ENCODE measurements at regions not wholly inside any gene's neighbourhood (a gene's known extent, or its start where the extent isn't known, plus 50 kb on each side); places are given as distances from the start of the nearest gene placed in this dataset.

GRCh38 chr3:55331524-55331923 lies 155.6 kb downstream of the WNT5A start:
- Histone ChIP-seq H2AK5ac (ENCODE audit: low read depth, low read length) (no peak overlapping the region), H3K36me3 (replicated peaks in 1 of 2; ENCODE audit: control insufficient read depth in 2 of 2, insufficient read depth in 2 of 2, low read length in 2 of 2) (no peaks in the 10 kb centered on the region), H3K23ac (ENCODE audit: low read depth, low read length, poor library complexity) (no peak overlapping the region), H2BK5ac (ENCODE audit: low read length) (no peak overlapping the region), H2BK15ac (ENCODE audit: low read length) (no peak overlapping the region), H3K27ac (replicated peaks; ENCODE audit: low read length) (no peak overlapping the region), H3K4ac (ENCODE audit: low read length) (no peak overlapping the region), H3K79me1 (ENCODE audit: low read depth, low read length) (no peaks in the 10 kb centered on the region), H2AFZ (ENCODE audit: low read length) (no peak overlapping the region), H2BK120ac (ENCODE audit: low read depth, low read length) (no peak overlapping the region), H3K9ac (ENCODE audit: low read depth, low read length, poor library complexity) (no peak overlapping the region), H3K14ac (ENCODE audit: low read length) (no peak overlapping the region), H4K91ac (ENCODE audit: low read depth, low read length, poor library complexity) (no peak overlapping the region), H2BK12ac (ENCODE audit: low read length) (no peak overlapping the region), H3K18ac (ENCODE audit: low read length) (no peak overlapping the region), H3K4me3 (ENCODE audit: low read length in 2 of 2) (no peak overlapping the region), H3K27me3 (ENCODE audit: control insufficient read depth in 3 of 3, insufficient read depth in 3 of 3, low read depth in 1 of 3, low read length in 3 of 3) (no peaks in the 10 kb centered on the region), H3K4me2 (ENCODE audit: insufficient read depth, low read length, poor library complexity, severe bottlenecking) (no peak overlapping the region), H3K4me1 (ENCODE audit: control insufficient read depth in 2 of 2, insufficient read depth in 1 of 2, low read depth in 1 of 2, low read length in 2 of 2) (no peaks in the 10 kb centered on the region), H4K8ac (ENCODE audit: low read depth, low read length) (no peak overlapping the region), H3K9me3 (replicated peaks in 1 of 2; ENCODE audit: control insufficient read depth in 2 of 2, insufficient read depth in 1 of 2, low read depth in 1 of 2, low read length in 2 of 2) (no peaks in the 10 kb centered on the region)
- no peak for DNase-seq (ENCODE audit: low spot score)
- whole genome bisulfite sequencing, 2 donors (ENCODE audit: extremely low coverage in 2 of 2, insufficient read length in 2 of 2, insufficient replicate concordance in 1 of 2): no CpG with 5 or more reads among the region's 2 CpGs

- Histone ChIP-seq H3K79me1 (ENCODE audit: low read depth, low read length) (no peaks in the 10 kb centered on the region), H3K4me3 (ENCODE audit: low read length in 2 of 2) (no peak overlapping the region), H2BK12ac (ENCODE audit: low read length) (no peak overlapping the region), H3K18ac (ENCODE audit: low read length) (no peak overlapping the region), H3K9ac (ENCODE audit: low read depth, low read length, poor library complexity) (no peak overlapping the region), H4K8ac (ENCODE audit: low read depth, low read length) (no peak overlapping the region), H3K4ac (ENCODE audit: low read length) (no peak overlapping the region), H2BK120ac (ENCODE audit: low read depth, low read length) (no peak overlapping the region), H3K4me1 (ENCODE audit: control insufficient read depth in 2 of 2, insufficient read depth in 1 of 2, low read depth in 1 of 2, low read length in 2 of 2) (no peaks in the 10 kb centered on the region), H3K27ac (replicated peaks; ENCODE audit: low read length) (no peak overlapping the region), H2BK5ac (ENCODE audit: low read length) (no peak overlapping the region), H3K9me3 (replicated peaks in 1 of 2; ENCODE audit: control insufficient read depth in 2 of 2, insufficient read depth in 1 of 2, low read depth in 1 of 2, low read length in 2 of 2) (no peaks in the 10 kb centered on the region), H3K23ac (ENCODE audit: low read depth, low read length, poor library complexity) (no peak overlapping the region), H3K4me2 (ENCODE audit: insufficient read depth, low read length, poor library complexity, severe bottlenecking) (no peak overlapping the region), H2AK5ac (ENCODE audit: low read depth, low read length) (no peak overlapping the region), H3K27me3 (ENCODE audit: control insufficient read depth in 3 of 3, insufficient read depth in 3 of 3, low read depth in 1 of 3, low read length in 3 of 3) (no peaks in the 10 kb centered on the region), H3K36me3 (replicated peaks in 1 of 2; ENCODE audit: control insufficient read depth in 2 of 2, insufficient read depth in 2 of 2, low read length in 2 of 2) (no peaks in the 10 kb centered on the region), H2BK15ac (ENCODE audit: low read length) (no peak overlapping the region), H3K14ac (ENCODE audit: low read length) (no peak overlapping the region), H4K91ac (ENCODE audit: low read depth, low read length, poor library complexity) (no peak overlapping the region), H2AFZ (ENCODE audit: low read length) (no peak overlapping the region)
- no CpG with 5 or more reads among the region's 3 CpGs for WGBS, 2 donors (ENCODE audit: extremely low coverage in 2 of 2, insufficient read length in 2 of 2, insufficient replicate concordance in 1 of 2)
- no peak for DNase-seq (ENCODE audit: low spot score)
Measured at GRCh38 chr3:55330756-55331155, 156.3 kb downstream of the WNT5A start.

- H2BK5ac ChIP-seq (ENCODE audit: low read length): no peak overlapping the region
- no peak overlapping the region for H2AFZ ChIP-seq (ENCODE audit: low read length)
- no peaks in the 10 kb centered on the region for H3K9me3 ChIP-seq (replicated peaks in 1 of 2; ENCODE audit: control insufficient read depth in 2 of 2, insufficient read depth in 1 of 2, low read depth in 1 of 2, low read length in 2 of 2)
- no peak overlapping the region for H3K4me3 ChIP-seq (ENCODE audit: low read length in 2 of 2)
- H3K79me1 ChIP-seq (ENCODE audit: low read depth, low read length): no peaks in the 10 kb centered on the region
- H3K9ac ChIP-seq (ENCODE audit: low read depth, low read length, poor library complexity): no peak overlapping the region
- H4K91ac ChIP-seq (ENCODE audit: low read depth, low read length, poor library complexity): no peak overlapping the region
- no peak overlapping the region for H2BK12ac ChIP-seq (ENCODE audit: low read length)
- no peak overlapping the region for H2BK120ac ChIP-seq (ENCODE audit: low read depth, low read length)
- H3K4me1 ChIP-seq (ENCODE audit: control insufficient read depth in 2 of 2, insufficient read depth in 1 of 2, low read depth in 1 of 2, low read length in 2 of 2): no peaks in the 10 kb centered on the region
- no peak overlapping the region for H2BK15ac ChIP-seq (ENCODE audit: low read length)
- no CpG with 5 or more reads among the region's 4 CpGs for WGBS, 2 donors (ENCODE audit: extremely low coverage in 2 of 2, insufficient read length in 2 of 2, insufficient replicate concordance in 1 of 2)
- H3K4me2 ChIP-seq (ENCODE audit: insufficient read depth, low read length, poor library complexity, severe bottlenecking): no peak overlapping the region
- no peak overlapping the region for H3K27ac ChIP-seq (replicated peaks; ENCODE audit: low read length)
- no peak overlapping the region for H3K18ac ChIP-seq (ENCODE audit: low read length)
- H3K23ac ChIP-seq (ENCODE audit: low read depth, low read length, poor library complexity): no peak overlapping the region
- no peak overlapping the region for H4K8ac ChIP-seq (ENCODE audit: low read depth, low read length)
- H2AK5ac ChIP-seq (ENCODE audit: low read depth, low read length): no peak overlapping the region
- H3K36me3 ChIP-seq (replicated peaks in 1 of 2; ENCODE audit: control insufficient read depth in 2 of 2, insufficient read depth in 2 of 2, low read length in 2 of 2): no peaks in the 10 kb centered on the region
- no peak overlapping the region for H3K14ac ChIP-seq (ENCODE audit: low read length)
- no peak overlapping the region for H3K4ac ChIP-seq (ENCODE audit: low read length)
- no peaks in the 10 kb centered on the region for H3K27me3 ChIP-seq (ENCODE audit: control insufficient read depth in 3 of 3, insufficient read depth in 3 of 3, low read depth in 1 of 3, low read length in 3 of 3)
- DNase-seq (ENCODE audit: low spot score): no peak
Measured at GRCh38 chr3:55330355-55330754, 156.8 kb downstream of the WNT5A start.

GRCh38 chr3:55329849-55330248 lies 157.3 kb downstream of the WNT5A start:
- no peak overlapping the region for H3K4me2 ChIP-seq (ENCODE audit: insufficient read depth, low read length, poor library complexity, severe bottlenecking)
- no peak overlapping the region for H2BK5ac ChIP-seq (ENCODE audit: low read length)
- no peak overlapping the region for H3K27ac ChIP-seq (replicated peaks; ENCODE audit: low read length)
- no peaks in the 10 kb centered on the region for H3K79me1 ChIP-seq (ENCODE audit: low read depth, low read length)
- no peak overlapping the region for H4K8ac ChIP-seq (ENCODE audit: low read depth, low read length)
- H3K9ac ChIP-seq (ENCODE audit: low read depth, low read length, poor library complexity): no peak overlapping the region
- H2BK15ac ChIP-seq (ENCODE audit: low read length): no peak overlapping the region
- WGBS, 2 donors (ENCODE audit: extremely low coverage in 2 of 2, insufficient read length in 2 of 2, insufficient replicate concordance in 1 of 2): no CpG with 5 or more reads among the region's 1 CpG
- no peak for DNase-seq (ENCODE audit: low spot score)
- H3K4ac ChIP-seq (ENCODE audit: low read length): no peak overlapping the region
- no peak overlapping the region for H2AFZ ChIP-seq (ENCODE audit: low read length)
- H2BK12ac ChIP-seq (ENCODE audit: low read length): no peak overlapping the region
- H3K23ac ChIP-seq (ENCODE audit: low read depth, low read length, poor library complexity): no peak overlapping the region
- no peak overlapping the region for H3K4me3 ChIP-seq (ENCODE audit: low read length in 2 of 2)
- no peak overlapping the region for H4K91ac ChIP-seq (ENCODE audit: low read depth, low read length, poor library complexity)
- no peak overlapping the region for H2AK5ac ChIP-seq (ENCODE audit: low read depth, low read length)
- no peaks in the 10 kb centered on the region for H3K36me3 ChIP-seq (replicated peaks in 1 of 2; ENCODE audit: control insufficient read depth in 2 of 2, insufficient read depth in 2 of 2, low read length in 2 of 2)
- H3K18ac ChIP-seq (ENCODE audit: low read length): no peak overlapping the region
- no peaks in the 10 kb centered on the region for H3K4me1 ChIP-seq (ENCODE audit: control insufficient read depth in 2 of 2, insufficient read depth in 1 of 2, low read depth in 1 of 2, low read length in 2 of 2)
- no peaks in the 10 kb centered on the region for H3K9me3 ChIP-seq (replicated peaks in 1 of 2; ENCODE audit: control insufficient read depth in 2 of 2, insufficient read depth in 1 of 2, low read depth in 1 of 2, low read length in 2 of 2)
- H3K14ac ChIP-seq (ENCODE audit: low read length): no peak overlapping the region
- H3K27me3 ChIP-seq (ENCODE audit: control insufficient read depth in 3 of 3, insufficient read depth in 3 of 3, low read depth in 1 of 3, low read length in 3 of 3): no peaks in the 10 kb centered on the region
- no peak overlapping the region for H2BK120ac ChIP-seq (ENCODE audit: low read depth, low read length)

Measured in neuronal stem cell (in vitro differentiated cells).